HepG2 (cell line): ENCODE measurements at regions not wholly inside any gene's neighbourhood (a gene's known extent, or its start where the extent isn't known, plus 50 kb on each side); places are given as distances from the start of the nearest gene placed in this dataset.

Source experiments
- ATAC-seq: fragments of 200-7000 bp; cut with Tn5 transposase; 3 replicates; pipeline ENCODE4 v1.9.1; 2020; ENCODE audit warnings: mild to moderate bottlenecking, moderate library complexity
- BruUV-seq: library from RNA; stranded (reverse); fragments of 400-500 nt; replicated peaks from 2 replicates; lab custom pipeline; 2021; lab: Mats Ljungman, UMichigan
- CTCF ChIA-PET: fragments of 300-600 bp; formaldehyde crosslinking; extraction: SDS; loops from one replicate; lab custom pipeline; 2021; ENCODE audit warnings: low total read pairs, inconsistent platforms, low intra/inter-chr PET ratio; lab: Yijun Ruan, JAX
- POLR2A ChIA-PET: fragments of 350-600 bp; sonication (Branson Sonifier 250); formaldehyde crosslinking; loops from one replicate; lab custom pipeline; 2020; ENCODE audit warnings: antibody characterized with exemption, inconsistent platforms; lab: Yijun Ruan, JAX
- DNase-seq: peaks from one replicate; pipeline ENCODE4 v3.0.0-alpha.2; 2015; ENCODE audit warnings: low spot score
- FAIRE-seq: peaks from 3 replicates; lab custom pipeline; 2011; peaks lifted over from hg19 to GRCh38; lab: Jason Lieb, UNC
- H2AFZ ChIP-seq: one replicate; pipeline ENCODE4 v1.6.1; 2011; ENCODE audit warnings: low read length, inconsistent platforms
- H3K27ac ChIP-seq: fragments of 300-600 bp; 3 replicates; pipeline ENCODE4 v1.8.0; 2011; ENCODE audit warnings: mixed run types, mild to moderate bottlenecking, mixed read lengths, low read length, inconsistent platforms; ENCODE audit not compliant: insufficient read depth; ENCODE audit errors: extremely low read length
- H3K27me3 ChIP-seq, 2 experiments: fragments of 200-600 bp in 1 of 2; 2 replicates in 1 of 2; 3 replicates in 1 of 2; pipeline versions ENCODE4 v1.6.0 to v1.8.0; 2011; ENCODE audit warnings: low read length in 2 of 2, mild to moderate bottlenecking in 2 of 2, moderate library complexity in 2 of 2, inconsistent platforms in 1 of 2; ENCODE audit not compliant: insufficient read depth in 2 of 2, control insufficient read depth in 1 of 2
- H3K36me3 ChIP-seq, 2 experiments: fragments of 200-600 bp in 1 of 2; replicated peaks in 1 of 2; 2 replicates in 1 of 2; 3 replicates in 1 of 2; pipeline versions ENCODE4 v1.5.1 to v1.8.0; 2011; ENCODE audit warnings: low read length in 2 of 2, inconsistent platforms in 1 of 2; ENCODE audit not compliant: insufficient read depth in 2 of 2, control insufficient read depth in 1 of 2
- H3K4me1 ChIP-seq: 2 replicates; pipeline ENCODE4 v1.5.1; 2012; ENCODE audit warnings: low read length, inconsistent platforms; ENCODE audit not compliant: insufficient read depth
- H3K4me2 ChIP-seq: 2 replicates; pipeline ENCODE4 v1.6.0; 2011; ENCODE audit warnings: low read depth, low read length, inconsistent platforms
- H3K4me3 ChIP-seq, 3 experiments: fragments of 200-600 bp in 1 of 3; sonication (generic), shearing (Covaris generic) in 1 of 3; replicated peaks in 1 of 3; 2 replicates each; pipeline ENCODE4 v1.5.1; 2011 to 2016; ENCODE audit warnings: low read length in 3 of 3, inconsistent platforms in 2 of 3, low read depth in 2 of 3, mild to moderate bottlenecking in 2 of 3, control low read depth in 1 of 3, mixed read lengths in 1 of 3; ENCODE audit not compliant: insufficient read depth in 1 of 3
- H3K79me2 ChIP-seq: one replicate; pipeline ENCODE4 v1.6.1; 2011; ENCODE audit warnings: low read length, inconsistent platforms; ENCODE audit not compliant: insufficient read depth
- H3K9ac ChIP-seq: 2 replicates; pipeline ENCODE4 v1.6.0; 2011; ENCODE audit warnings: mild to moderate bottlenecking, low read depth, low read length, inconsistent platforms; ENCODE audit not compliant: insufficient read depth
- H3K9me3 ChIP-seq: 2 replicates; pipeline ENCODE4 v1.5.1; 2012; ENCODE audit warnings: mild to moderate bottlenecking, low read length
- H4K20me1 ChIP-seq: 2 replicates; pipeline ENCODE4 v1.6.0; 2011; ENCODE audit warnings: inconsistent platforms, mild to moderate bottlenecking, low read length, moderate library complexity; ENCODE audit not compliant: insufficient read depth
- ARNT2 ChIP-seq: sonication (generic); formaldehyde crosslinking; IDR thresholded peaks from 2 replicates; pipeline ENCODE4 v1.8.0; 2022; ENCODE audit warnings: mild to moderate bottlenecking, low read depth, missing genetic modification reagents, moderate library complexity
- DPF2 ChIP-seq: sonication (generic); formaldehyde crosslinking; IDR thresholded peaks from 2 replicates; pipeline ENCODE4 v1.4.0; 2020; ENCODE audit warnings: mild to moderate bottlenecking, low read depth, missing genetic modification reagents, borderline replicate concordance
- TRIM24 ChIP-seq: sonication (generic); formaldehyde crosslinking; IDR thresholded peaks from 2 replicates; pipeline ENCODE4 v1.8.0; 2022; ENCODE audit warnings: mild to moderate bottlenecking, missing genetic modification reagents
- WGBS: methylation state at CpG from one replicate; pipeline ENCODE4 v1.1.6; 2017; ENCODE audit warnings: low lambda C conversion rate; 5-methylcytosine and 5-hydroxymethylcytosine counted together
- in situ Hi-C: cut with HindIII; loops from 2 replicates; pipeline ENCODE4 v1.10.0; 2017; ENCODE audit warnings: low pct_unique_long_range_greater_than_20kb; ENCODE audit not compliant: extremely low pct_ligation_motif_present
- intact Hi-C: fragments of 100-400 bp; cut with micrococcal nuclease; formaldehyde crosslinking; loops from one replicate; pipeline ENCODE4 v1.10.0; 2022; ENCODE audit not compliant: unreplicated experiment
- TF ChIP-seq, protein P1 (sequence below): sonication (generic); formaldehyde crosslinking; IDR thresholded peaks from 2 replicates; pipeline ENCODE4 v1.8.1; 2023; ENCODE audit warnings: missing genetic modification reagents, inconsistent platforms, borderline replicate concordance
- TF ChIP-seq, protein P2 (sequence below): sonication (generic); formaldehyde crosslinking; IDR thresholded peaks from 2 replicates; pipeline ENCODE4 v1.5.0; 2020; ENCODE audit warnings: missing genetic modification reagents, mild to moderate bottlenecking, borderline replicate concordance
- TF ChIP-seq, protein P3 (sequence below): fragments of 450-650 bp; IDR thresholded peaks from 2 replicates; pipeline ENCODE4 v1.6.1; 2017; ENCODE audit warnings: mild to moderate bottlenecking
- TF ChIP-seq, protein P4 (sequence below): sonication (generic); formaldehyde crosslinking; IDR thresholded peaks from 2 replicates; pipeline ENCODE4 v1.4.0; 2020; ENCODE audit warnings: low read depth, mild to moderate bottlenecking, missing genetic modification reagents

DNA sequence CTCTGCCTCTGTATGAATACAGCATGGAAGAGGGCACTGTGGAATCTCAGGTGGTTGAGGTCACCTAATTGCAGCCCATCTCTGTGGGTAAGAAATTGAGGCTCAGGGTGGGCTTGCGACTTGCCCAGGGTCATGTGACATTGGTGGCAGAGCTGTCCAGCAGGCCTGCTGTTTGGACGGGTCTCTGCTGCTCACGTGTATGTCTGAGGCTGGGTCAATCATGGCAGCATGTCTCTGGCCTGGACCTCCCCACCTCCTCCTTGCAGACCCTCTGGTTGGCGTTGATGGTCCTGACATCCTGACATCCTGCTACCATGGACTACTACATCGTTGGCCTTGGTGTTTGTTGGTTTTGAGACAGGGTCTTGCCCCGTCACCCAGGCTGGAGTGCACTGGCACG lies 64.3 kb upstream of the HPCAL1 start:
- no peak overlapping the region for H3K4me3 ChIP-seq
- H3K79me2 ChIP-seq = no peaks in the 10 kb centered on the region
- 0 out of 2 replicates have a peak, but pooled peaks cover 5% of the 10 kb centered on the region for H3K4me1 ChIP-seq
- no peak overlapping the region for H3K27ac ChIP-seq
- TF ChIP-seq TRIM24 = no peak
- TF ChIP-seq DPF2 (CRISPR knock-in tag) = no peak
- TF ChIP-seq, protein P1, sequence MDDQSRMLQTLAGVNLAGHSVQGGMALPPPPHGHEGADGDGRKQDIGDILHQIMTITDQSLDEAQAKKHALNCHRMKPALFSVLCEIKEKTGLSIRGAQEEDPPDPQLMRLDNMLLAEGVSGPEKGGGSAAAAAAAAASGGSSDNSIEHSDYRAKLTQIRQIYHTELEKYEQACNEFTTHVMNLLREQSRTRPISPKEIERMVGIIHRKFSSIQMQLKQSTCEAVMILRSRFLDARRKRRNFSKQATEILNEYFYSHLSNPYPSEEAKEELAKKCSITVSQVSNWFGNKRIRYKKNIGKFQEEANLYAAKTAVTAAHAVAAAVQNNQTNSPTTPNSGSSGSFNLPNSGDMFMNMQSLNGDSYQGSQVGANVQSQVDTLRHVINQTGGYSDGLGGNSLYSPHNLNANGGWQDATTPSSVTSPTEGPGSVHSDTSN = no peak
- TF ChIP-seq ARNT2 (CRISPR knock-in tag) = no peak
- TF ChIP-seq, protein P2, sequence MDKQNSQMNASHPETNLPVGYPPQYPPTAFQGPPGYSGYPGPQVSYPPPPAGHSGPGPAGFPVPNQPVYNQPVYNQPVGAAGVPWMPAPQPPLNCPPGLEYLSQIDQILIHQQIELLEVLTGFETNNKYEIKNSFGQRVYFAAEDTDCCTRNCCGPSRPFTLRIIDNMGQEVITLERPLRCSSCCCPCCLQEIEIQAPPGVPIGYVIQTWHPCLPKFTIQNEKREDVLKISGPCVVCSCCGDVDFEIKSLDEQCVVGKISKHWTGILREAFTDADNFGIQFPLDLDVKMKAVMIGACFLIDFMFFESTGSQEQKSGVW (CRISPR knock-in tag) = no peak
- TF ChIP-seq, protein P3, sequence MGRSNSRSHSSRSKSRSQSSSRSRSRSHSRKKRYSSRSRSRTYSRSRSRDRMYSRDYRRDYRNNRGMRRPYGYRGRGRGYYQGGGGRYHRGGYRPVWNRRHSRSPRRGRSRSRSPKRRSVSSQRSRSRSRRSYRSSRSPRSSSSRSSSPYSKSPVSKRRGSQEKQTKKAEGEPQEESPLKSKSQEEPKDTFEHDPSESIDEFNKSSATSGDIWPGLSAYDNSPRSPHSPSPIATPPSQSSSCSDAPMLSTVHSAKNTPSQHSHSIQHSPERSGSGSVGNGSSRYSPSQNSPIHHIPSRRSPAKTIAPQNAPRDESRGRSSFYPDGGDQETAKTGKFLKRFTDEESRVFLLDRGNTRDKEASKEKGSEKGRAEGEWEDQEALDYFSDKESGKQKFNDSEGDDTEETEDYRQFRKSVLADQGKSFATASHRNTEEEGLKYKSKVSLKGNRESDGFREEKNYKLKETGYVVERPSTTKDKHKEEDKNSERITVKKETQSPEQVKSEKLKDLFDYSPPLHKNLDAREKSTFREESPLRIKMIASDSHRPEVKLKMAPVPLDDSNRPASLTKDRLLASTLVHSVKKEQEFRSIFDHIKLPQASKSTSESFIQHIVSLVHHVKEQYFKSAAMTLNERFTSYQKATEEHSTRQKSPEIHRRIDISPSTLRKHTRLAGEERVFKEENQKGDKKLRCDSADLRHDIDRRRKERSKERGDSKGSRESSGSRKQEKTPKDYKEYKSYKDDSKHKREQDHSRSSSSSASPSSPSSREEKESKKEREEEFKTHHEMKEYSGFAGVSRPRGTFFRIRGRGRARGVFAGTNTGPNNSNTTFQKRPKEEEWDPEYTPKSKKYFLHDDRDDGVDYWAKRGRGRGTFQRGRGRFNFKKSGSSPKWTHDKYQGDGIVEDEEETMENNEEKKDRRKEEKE = no peak
- TF ChIP-seq, protein P4, sequence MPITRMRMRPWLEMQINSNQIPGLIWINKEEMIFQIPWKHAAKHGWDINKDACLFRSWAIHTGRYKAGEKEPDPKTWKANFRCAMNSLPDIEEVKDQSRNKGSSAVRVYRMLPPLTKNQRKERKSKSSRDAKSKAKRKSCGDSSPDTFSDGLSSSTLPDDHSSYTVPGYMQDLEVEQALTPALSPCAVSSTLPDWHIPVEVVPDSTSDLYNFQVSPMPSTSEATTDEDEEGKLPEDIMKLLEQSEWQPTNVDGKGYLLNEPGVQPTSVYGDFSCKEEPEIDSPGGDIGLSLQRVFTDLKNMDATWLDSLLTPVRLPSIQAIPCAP (CRISPR knock-in tag) = no peak
- FAIRE-seq (no peak), ATAC-seq (no peak), DNase-seq (no peak)
- H3K9me3 ChIP-seq = no peaks in the 10 kb centered on the region
- POLR2A ChIA-PET = no interaction called here
- no TSS peak for BruUV-seq
- intact Hi-C loops (no loop called here), in situ Hi-C loops (no loop called here)
- CTCF ChIA-PET = no interaction called here
- 40% methylated on average over 7 of the region's 7 CpGs for WGBS
- no peak overlapping the region for H3K9ac ChIP-seq
- no peaks in the 10 kb centered on the region for H3K36me3 ChIP-seq
- H4K20me1 ChIP-seq = no peaks in the 10 kb centered on the region
- H3K27me3 ChIP-seq = peaks cover 20 to 93% of the 10 kb centered on the region in 2 experiments
- H2AFZ ChIP-seq = no peak overlapping the region
- no peak overlapping the region for H3K4me2 ChIP-seq
